SK-N-SH (cell line): ENCODE measurements at regions not wholly inside any gene's neighbourhood (a gene's known extent, or its start where the extent isn't known, plus 50 kb on each side); places are given as distances from the start of the nearest gene placed in this dataset.

Experiments used
- CTCF ChIA-PET: fragments of 300-600, 350-600 bp; formaldehyde crosslinking; extraction: SDS; loops from one replicate; lab custom pipeline; 2021; lab: Yijun Ruan, JAX
- POLR2A ChIA-PET: fragments of 350-600 bp; sonication (Branson Sonifier 250); formaldehyde crosslinking; extraction: SDS; loops from one replicate; lab custom pipeline; 2020; ENCODE audit warnings: antibody characterized with exemption, inconsistent platforms; lab: Yijun Ruan, JAX
- DNase-seq: peaks from one replicate; pipeline ENCODE4 v3.0.0; 2012
- H2AFZ ChIP-seq: fragments of 200-600 bp; sonication (generic); 2 replicates; pipeline ENCODE4 v1.8.1; 2016; ENCODE audit warnings: antibody characterized with exemption, mild to moderate bottlenecking, low read depth
- H3F3A ChIP-seq: fragments of 200-600 bp; sonication (generic); replicated peaks from 2 replicates; pipeline ENCODE3; 2016; ENCODE audit warnings: antibody characterized with exemption, mild to moderate bottlenecking; ENCODE audit not compliant: insufficient read depth
- H3K27ac ChIP-seq, 2 experiments: fragments of 200-500 bp in 1 of 2; fragments of 200-600 bp in 1 of 2; sonication (Bioruptor generic) in 1 of 2; sonication (generic), shearing (Covaris generic) in 1 of 2; 2 replicates each; pipeline versions ENCODE4 v1.5.1 to v1.6.1; 2014 to 2016; ENCODE audit warnings: low read depth in 2 of 2, inconsistent platforms in 1 of 2, low read length in 1 of 2, mild to moderate bottlenecking in 1 of 2, mixed read lengths in 1 of 2
- H3K27me3 ChIP-seq: fragments of 200-600 bp; sonication (generic), shearing (Covaris generic); 2 replicates; pipeline ENCODE4 v1.6.1; 2016; ENCODE audit warnings: mixed run types; ENCODE audit not compliant: insufficient read depth
- H3K36me3 ChIP-seq, 2 experiments: fragments of 200-500 bp in 1 of 2; fragments of 200-600 bp in 1 of 2; sonication (Bioruptor generic) in 1 of 2; sonication (generic) in 1 of 2; replicated peaks in 1 of 2; 2 replicates each; pipeline versions ENCODE3 to v1.5.1; 2014 to 2016; ENCODE audit warnings: low read length in 1 of 2, mild to moderate bottlenecking in 1 of 2; ENCODE audit not compliant: insufficient read depth in 2 of 2, control insufficient read depth in 1 of 2
- H3K4me1 ChIP-seq, 2 experiments: fragments of 200-500 bp in 1 of 2; fragments of 200-600 bp in 1 of 2; sonication (Bioruptor generic) in 1 of 2; sonication (generic), shearing (Covaris generic) in 1 of 2; 2 replicates each; pipeline versions ENCODE4 v1.5.1 to v1.6.1; 2014 to 2016; ENCODE audit warnings: low read depth in 1 of 2, low read length in 1 of 2, mixed run types in 1 of 2; ENCODE audit not compliant: insufficient read depth in 2 of 2, control insufficient read depth in 1 of 2
- H3K4me2 ChIP-seq: fragments of 200-600 bp; sonication (generic), shearing (Covaris generic); 2 replicates; pipeline ENCODE4 v1.6.1; 2017; ENCODE audit warnings: mixed run types
- H3K4me3 ChIP-seq, 2 experiments: fragments of 200-500 bp in 1 of 2; fragments of 200-600 bp in 1 of 2; sonication (Bioruptor generic) in 1 of 2; sonication (generic), shearing (Covaris generic) in 1 of 2; 2 replicates each; pipeline versions ENCODE4 v1.5.1 to v1.8.1; 2014 to 2016; ENCODE audit warnings: low read depth in 2 of 2, inconsistent platforms in 1 of 2, low read length in 1 of 2, mild to moderate bottlenecking in 1 of 2, mixed read lengths in 1 of 2, moderate library complexity in 1 of 2
- H3K79me2 ChIP-seq: fragments of 200-600 bp; sonication (generic); 2 replicates; pipeline ENCODE4 v1.8.1; 2017; ENCODE audit warnings: mild to moderate bottlenecking; ENCODE audit not compliant: insufficient read depth
- H3K9ac ChIP-seq: fragments of 200-600 bp; sonication (generic); 2 replicates; pipeline ENCODE4 v1.6.1; 2017; ENCODE audit warnings: mixed run types
- H3K9me2 ChIP-seq: fragments of 200-600 bp; sonication (generic); 2 replicates; pipeline ENCODE4 v1.6.1; 2017; ENCODE audit warnings: mixed run types
- H3K9me3 ChIP-seq: fragments of 200-600 bp; sonication (generic); 2 replicates; pipeline ENCODE4 v1.6.1; 2017; ENCODE audit warnings: mixed run types, mild to moderate bottlenecking, moderate library complexity
- H4K20me1 ChIP-seq: fragments of 200-600 bp; sonication (generic); 2 replicates; pipeline ENCODE4 v1.6.1; 2017; ENCODE audit warnings: mild to moderate bottlenecking, mixed run types; ENCODE audit not compliant: insufficient read depth
- CTCF ChIP-seq: fragments of 200-600 bp; sonication (generic); IDR thresholded peaks from 2 replicates; pipeline ENCODE4 v1.6.1; 2017; ENCODE audit warnings: antibody characterized with exemption, mild to moderate bottlenecking, moderate library complexity
- EP300 ChIP-seq, 2 experiments: IDR thresholded peaks; 2 replicates each; pipeline versions ENCODE4 v1.4.0 to v1.6.1; 2012; ENCODE audit warnings: borderline replicate concordance in 1 of 2, low read depth in 1 of 2, low read length in 1 of 2
- FOXJ3 ChIP-seq: sonication (generic); formaldehyde crosslinking; IDR thresholded peaks from 2 replicates; pipeline ENCODE4 v1.5.1; 2020; ENCODE audit warnings: mild to moderate bottlenecking, missing genetic modification reagents
- GABPA ChIP-seq: IDR thresholded peaks from 2 replicates; pipeline ENCODE4 v1.4.0; 2012; ENCODE audit warnings: low read depth, mild to moderate bottlenecking
- GATA2 ChIP-seq: sonication (generic); formaldehyde crosslinking; IDR thresholded peaks from 2 replicates; pipeline ENCODE4 v1.5.0; 2020; ENCODE audit warnings: mild to moderate bottlenecking, missing genetic modification reagents
- IRF3 ChIP-seq: fragments of 150-350 bp; IDR thresholded peaks from 2 replicates; pipeline ENCODE4 v1.6.1; 2016; ENCODE audit warnings: mild to moderate bottlenecking, low read depth, low read length
- JUND ChIP-seq: IDR thresholded peaks from 2 replicates; pipeline ENCODE4 v1.4.0; 2012
- MEF2A ChIP-seq: IDR thresholded peaks from 2 replicates; pipeline ENCODE4 v1.4.0; 2012; ENCODE audit warnings: low read depth, borderline replicate concordance
- PBX3 ChIP-seq: IDR thresholded peaks from 2 replicates; pipeline ENCODE4; 2012
- POLR2AphosphoS5 ChIP-seq: IDR thresholded peaks from 2 replicates; pipeline ENCODE4 v1.6.1; 2012; ENCODE audit warnings: low read depth, low read length
- RAD21 ChIP-seq: IDR thresholded peaks from 2 replicates; pipeline ENCODE4 v1.6.1; 2012; ENCODE audit warnings: mild to moderate bottlenecking, low read length
- RCOR1 ChIP-seq: fragments of 150-350 bp; IDR thresholded peaks from 2 replicates; pipeline ENCODE4 v1.6.1; 2017; ENCODE audit warnings: antibody characterized with exemption, low read length
- REST ChIP-seq: IDR thresholded peaks from 2 replicates; pipeline ENCODE4 v1.6.1; 2012; ENCODE audit warnings: mild to moderate bottlenecking, low read depth, low read length, moderate library complexity
- TAF1 ChIP-seq: IDR thresholded peaks from 2 replicates; pipeline ENCODE4 v1.6.1; 2012; ENCODE audit warnings: low read depth, mild to moderate bottlenecking, low read length, moderate library complexity, borderline replicate concordance
- TCF12 ChIP-seq: IDR thresholded peaks from 2 replicates; pipeline ENCODE4 v1.4.0; 2012
- TEAD4 ChIP-seq: IDR thresholded peaks from 2 replicates; pipeline ENCODE4 v1.4.0; 2012; ENCODE audit warnings: mild to moderate bottlenecking, borderline replicate concordance; ENCODE audit not compliant: insufficient read depth
- USF1 ChIP-seq: IDR thresholded peaks from 2 replicates; pipeline ENCODE4 v1.4.0; 2012; ENCODE audit warnings: low read depth, borderline replicate concordance
- YY1 ChIP-seq: IDR thresholded peaks from 2 replicates; pipeline ENCODE4 v1.4.0; 2012; ENCODE audit warnings: low read depth, mild to moderate bottlenecking
- WGBS: methylation state at CpG from one replicate; pipeline ENCODE4 v1.1.6; 2017; ENCODE audit warnings: low lambda C conversion rate; 5-methylcytosine and 5-hydroxymethylcytosine counted together

- TF ChIP-seq TEAD4 (no peak), REST (no peak), RAD21 (no peak), GABPA (no peak), POLR2AphosphoS5 (no peak), TAF1 (no peak), PBX3 (no peak), GATA2 (no peak), USF1 (no peak)
- H3K36me3 ChIP-seq = no peaks in the 10 kb centered on the region
- ChIA-PET POLR2A (no interaction called here), CTCF (interaction anchor here (0.9 to 1.1 kb wide), 2 partner anchors 12 to 32 kb away, joined by 3 to 4 read pairs; no protein-coding TSS in a partner anchor)
- peaks cover 4% of the 10 kb centered on the region; the same call in 1 of the 2 replicates for H3K27me3 ChIP-seq
- no peak overlapping the region for H3K4me2 ChIP-seq
- no peak overlapping the region for H3K9ac ChIP-seq
- no peaks in the 10 kb centered on the region for H4K20me1 ChIP-seq
- H3F3A ChIP-seq = no peaks in the 10 kb centered on the region
- H3K4me3 ChIP-seq = no peak overlapping the region
- H2AFZ ChIP-seq = no peak overlapping the region
- no peaks in the 10 kb centered on the region for H3K9me3 ChIP-seq
- no peaks in the 10 kb centered on the region for H3K9me2 ChIP-seq
- no peak overlapping the region for H3K27ac ChIP-seq
- no peak for DNase-seq
- H3K4me1 ChIP-seq = no peaks in the 10 kb centered on the region
- H3K79me2 ChIP-seq = no peaks in the 10 kb centered on the region
- WGBS = 77% methylated on average over 6 of the region's 6 CpGs
Measured at GRCh38 chr22:27679693-27680488, 121.7 kb downstream of the MN1 start.

- peaks cover 4% of the 10 kb centered on the region; the same call in 1 of the 2 replicates for H3K27me3 ChIP-seq
- H3K79me2 ChIP-seq = no peaks in the 10 kb centered on the region
- POLR2A ChIA-PET = no interaction called here
- no peaks in the 10 kb centered on the region for H3F3A ChIP-seq
- CTCF ChIA-PET = interaction anchor here (1.1 kb wide), 1 partner anchor 13 kb away, joined by 4 read pairs; no protein-coding TSS in a partner anchor
- H3K9me2 ChIP-seq = no peaks in the 10 kb centered on the region
- no peak overlapping the region for H3K4me3 ChIP-seq
- no peaks in the 10 kb centered on the region for H3K4me1 ChIP-seq
- no peak overlapping the region for H3K27ac ChIP-seq
- no peaks in the 10 kb centered on the region for H3K36me3 ChIP-seq
- no peak overlapping the region for H3K9ac ChIP-seq
- no peaks in the 10 kb centered on the region for H4K20me1 ChIP-seq
- H3K9me3 ChIP-seq = no peaks in the 10 kb centered on the region
- no peak for DNase-seq
- H3K4me2 ChIP-seq = no peak overlapping the region
- H2AFZ ChIP-seq = no peak overlapping the region
- WGBS = 76% methylated on average over 6 of the region's 7 CpGs
- TF ChIP-seq GABPA = no peak
- TF ChIP-seq TCF12 = no peak
- no peak for TF ChIP-seq USF1
- no peak for TF ChIP-seq YY1
- no peak for TF ChIP-seq FOXJ3 (CRISPR knock-in tag)
- no peak for TF ChIP-seq JUND
- no peak for TF ChIP-seq TEAD4
- TF ChIP-seq EP300 (IDR thresholded peaks at IDR 0.05; ENCODE audit: borderline replicate concordance in 1 of 2, low read depth in 1 of 2, low read length in 1 of 2) = no peak
- TF ChIP-seq IRF3 = no peak
- no peak for TF ChIP-seq CTCF
- TF ChIP-seq MEF2A = no peak
- no peak for TF ChIP-seq RCOR1
Measured at GRCh38 chr22:27680636-27681035, 120.9 kb downstream of the MN1 start.
